Fibroblast of lung (primary cell): ENCODE measurements at regions not wholly inside any gene's neighbourhood (a gene's known extent, or its start where the extent isn't known, plus 50 kb on each side); places are given as distances from the start of the nearest gene placed in this dataset.

Experiments
- EZH2 ChIP-seq: IDR thresholded peaks from 2 replicates; pipeline ENCODE4 v1.5.1; 2012; ENCODE audit warnings: low read length, control low read depth, mild to moderate bottlenecking; ENCODE audit errors: missing control alignments
- TF ChIP-seq, protein P1 (sequence below), 2 donors: IDR thresholded peaks in 1 of 2; conservative IDR thresholded peaks in 1 of 2; 1 replicate in 1 of 2; 2 replicates in 1 of 2; pipeline ENCODE4 v1.5.1; 2011 to 2012; ENCODE audit warnings: low read length in 2 of 2, control low read depth in 1 of 2, inconsistent platforms in 1 of 2, low read depth in 1 of 2, mild to moderate bottlenecking in 1 of 2

GRCh38 chr5:74478328-74478727, 162.2 kb downstream of the ENC1 start:
- TF ChIP-seq, protein P1, sequence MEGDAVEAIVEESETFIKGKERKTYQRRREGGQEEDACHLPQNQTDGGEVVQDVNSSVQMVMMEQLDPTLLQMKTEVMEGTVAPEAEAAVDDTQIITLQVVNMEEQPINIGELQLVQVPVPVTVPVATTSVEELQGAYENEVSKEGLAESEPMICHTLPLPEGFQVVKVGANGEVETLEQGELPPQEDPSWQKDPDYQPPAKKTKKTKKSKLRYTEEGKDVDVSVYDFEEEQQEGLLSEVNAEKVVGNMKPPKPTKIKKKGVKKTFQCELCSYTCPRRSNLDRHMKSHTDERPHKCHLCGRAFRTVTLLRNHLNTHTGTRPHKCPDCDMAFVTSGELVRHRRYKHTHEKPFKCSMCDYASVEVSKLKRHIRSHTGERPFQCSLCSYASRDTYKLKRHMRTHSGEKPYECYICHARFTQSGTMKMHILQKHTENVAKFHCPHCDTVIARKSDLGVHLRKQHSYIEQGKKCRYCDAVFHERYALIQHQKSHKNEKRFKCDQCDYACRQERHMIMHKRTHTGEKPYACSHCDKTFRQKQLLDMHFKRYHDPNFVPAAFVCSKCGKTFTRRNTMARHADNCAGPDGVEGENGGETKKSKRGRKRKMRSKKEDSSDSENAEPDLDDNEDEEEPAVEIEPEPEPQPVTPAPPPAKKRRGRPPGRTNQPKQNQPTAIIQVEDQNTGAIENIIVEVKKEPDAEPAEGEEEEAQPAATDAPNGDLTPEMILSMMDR (conservative IDR thresholded peaks at IDR 0.05 in 1 of 2, IDR thresholded peaks at IDR 0.05 in 1 of 2; ENCODE audit: low read depth in 1 of 2, low read length in 2 of 2), result no peak
- no peak for TF ChIP-seq EZH2
